Neural progenitor cell (in vitro differentiated cells): ENCODE measurements at regions not wholly inside any gene's neighbourhood (a gene's known extent, or its start where the extent isn't known, plus 50 kb on each side); places are given as distances from the start of the nearest gene placed in this dataset.

ENCODE experiments used
- EZH2 ChIP-seq: fragments of 200-600 bp; sonication (generic); IDR thresholded peaks from 2 replicates; pipeline ENCODE4 v1.6.1; 2017; ENCODE audit warnings: antibody characterized with exemption, mild to moderate bottlenecking, moderate library complexity
- EZH2phosphoT487 ChIP-seq: fragments of 200-600 bp; sonication (generic); IDR thresholded peaks from 2 replicates; pipeline ENCODE4 v1.6.1; 2017; ENCODE audit warnings: antibody characterized with exemption
- TF ChIP-seq, protein P1 (sequence below): fragments of 200-600 bp; sonication (generic); IDR thresholded peaks from 2 replicates; pipeline ENCODE4 v1.5.1; 2017; ENCODE audit warnings: antibody characterized with exemption, mild to moderate bottlenecking

DNA sequence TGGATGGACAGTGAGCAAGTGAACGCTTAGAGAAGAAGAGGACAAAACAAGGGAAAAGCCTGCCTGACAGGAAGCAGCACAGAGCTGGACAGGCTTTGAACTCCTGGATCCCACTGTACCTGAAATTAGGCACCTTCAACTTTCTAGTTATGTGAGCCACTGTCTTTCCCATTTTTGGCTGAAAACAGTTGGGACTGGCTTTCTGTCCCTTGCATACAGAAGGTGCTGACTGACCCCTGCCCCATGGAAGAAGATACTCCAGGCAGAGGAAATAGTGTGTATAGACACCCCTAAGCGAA is 122.8 kb downstream of the CEBPB start:
- TF ChIP-seq, protein P1, sequence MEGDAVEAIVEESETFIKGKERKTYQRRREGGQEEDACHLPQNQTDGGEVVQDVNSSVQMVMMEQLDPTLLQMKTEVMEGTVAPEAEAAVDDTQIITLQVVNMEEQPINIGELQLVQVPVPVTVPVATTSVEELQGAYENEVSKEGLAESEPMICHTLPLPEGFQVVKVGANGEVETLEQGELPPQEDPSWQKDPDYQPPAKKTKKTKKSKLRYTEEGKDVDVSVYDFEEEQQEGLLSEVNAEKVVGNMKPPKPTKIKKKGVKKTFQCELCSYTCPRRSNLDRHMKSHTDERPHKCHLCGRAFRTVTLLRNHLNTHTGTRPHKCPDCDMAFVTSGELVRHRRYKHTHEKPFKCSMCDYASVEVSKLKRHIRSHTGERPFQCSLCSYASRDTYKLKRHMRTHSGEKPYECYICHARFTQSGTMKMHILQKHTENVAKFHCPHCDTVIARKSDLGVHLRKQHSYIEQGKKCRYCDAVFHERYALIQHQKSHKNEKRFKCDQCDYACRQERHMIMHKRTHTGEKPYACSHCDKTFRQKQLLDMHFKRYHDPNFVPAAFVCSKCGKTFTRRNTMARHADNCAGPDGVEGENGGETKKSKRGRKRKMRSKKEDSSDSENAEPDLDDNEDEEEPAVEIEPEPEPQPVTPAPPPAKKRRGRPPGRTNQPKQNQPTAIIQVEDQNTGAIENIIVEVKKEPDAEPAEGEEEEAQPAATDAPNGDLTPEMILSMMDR: no peak
- TF ChIP-seq EZH2: no peak
- TF ChIP-seq EZH2phosphoT487: no peak
